ENCODE measurements at regions not wholly inside any gene's neighbourhood (a gene's known extent, or its start where the extent isn't known, plus 50 kb on each side); places are given as distances from the start of the nearest gene placed in this dataset.

- TF ChIP-seq, protein P1, sequence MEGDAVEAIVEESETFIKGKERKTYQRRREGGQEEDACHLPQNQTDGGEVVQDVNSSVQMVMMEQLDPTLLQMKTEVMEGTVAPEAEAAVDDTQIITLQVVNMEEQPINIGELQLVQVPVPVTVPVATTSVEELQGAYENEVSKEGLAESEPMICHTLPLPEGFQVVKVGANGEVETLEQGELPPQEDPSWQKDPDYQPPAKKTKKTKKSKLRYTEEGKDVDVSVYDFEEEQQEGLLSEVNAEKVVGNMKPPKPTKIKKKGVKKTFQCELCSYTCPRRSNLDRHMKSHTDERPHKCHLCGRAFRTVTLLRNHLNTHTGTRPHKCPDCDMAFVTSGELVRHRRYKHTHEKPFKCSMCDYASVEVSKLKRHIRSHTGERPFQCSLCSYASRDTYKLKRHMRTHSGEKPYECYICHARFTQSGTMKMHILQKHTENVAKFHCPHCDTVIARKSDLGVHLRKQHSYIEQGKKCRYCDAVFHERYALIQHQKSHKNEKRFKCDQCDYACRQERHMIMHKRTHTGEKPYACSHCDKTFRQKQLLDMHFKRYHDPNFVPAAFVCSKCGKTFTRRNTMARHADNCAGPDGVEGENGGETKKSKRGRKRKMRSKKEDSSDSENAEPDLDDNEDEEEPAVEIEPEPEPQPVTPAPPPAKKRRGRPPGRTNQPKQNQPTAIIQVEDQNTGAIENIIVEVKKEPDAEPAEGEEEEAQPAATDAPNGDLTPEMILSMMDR (IDR thresholded peaks at IDR 0.05 in 4 of 5, conservative IDR thresholded peaks at IDR 0.05 in 1 of 5) = no peak
- Histone ChIP-seq H3K4me1 (no peaks in the 10 kb centered on the region), H3K4me3 (no peak overlapping the region), H3K36me3 (no peaks in the 10 kb centered on the region), H3K27ac (no peak overlapping the region), H3K27me3 (peaks cover 0 to 2% (median 0%) of the 10 kb centered on the region in 3 donors), H3K9me3 (no peaks in the 10 kb centered on the region)
- no peak for ATAC-seq
- DNase-seq = no peak
- in situ Hi-C loops (cut with MboI; ENCODE audit: low sequenced_read_pairs in 4 of 4) (no loop called here), intact Hi-C loops (cut with DNase I; ENCODE audit: low total_unique reads) (no loop called here)
Observed at GRCh38 chr9:33742519-33742918, 52.8 kb upstream of the PRSS3 start.
